ENCODE measurements at regions not wholly inside any gene's neighbourhood (a gene's known extent, or its start where the extent isn't known, plus 50 kb on each side); places are given as distances from the start of the nearest gene placed in this dataset.

GRCh38 chr6:76888351-76888750 lies 574.9 kb downstream of the HTR1B start:
- TF ChIP-seq SIN3A (IDR thresholded peaks at IDR 0.05; ENCODE audit: borderline replicate concordance, insufficient read depth, low read length): no peak
- no peak for TF ChIP-seq TAF1 (IDR thresholded peaks at IDR 0.05; ENCODE audit: borderline replicate concordance, insufficient read depth, low read length)
- no peak for TF ChIP-seq POLR2AphosphoS5 (IDR thresholded peaks at IDR 0.05; ENCODE audit: low read depth, low read length)
- TF ChIP-seq REST (IDR thresholded peaks at IDR 0.05; ENCODE audit: insufficient read depth in 1 of 2, low read depth in 2 of 2, low read length in 2 of 2): no peak
- TF ChIP-seq FOXP2 (optimal IDR thresholded peaks at IDR 0.05; ENCODE audit: borderline replicate concordance, extremely low read depth, extremely low read length, insufficient read depth): no peak

All from PFSK-1 (cell line).